CD4-positive, alpha-beta T cell treated with Interleukin-2 at 100 ng/mL for 4 hours (primary cell): ENCODE measurements at regions not wholly inside any gene's neighbourhood (a gene's known extent, or its start where the extent isn't known, plus 50 kb on each side); places are given as distances from the start of the nearest gene placed in this dataset.

Experiments
- DNase-seq: peaks from one replicate; pipeline ENCODE4 v3.0.0-alpha.2; 2020; ENCODE audit warnings: low spot score

- DNase-seq, result no peak
These were observed 2619.6 kb downstream of the PCDH7 start for GRCh38 chr4:33339762-33340161.

- no peak for DNase-seq
These were observed 2620.0 kb downstream of the PCDH7 start for GRCh38 chr4:33340168-33340567.

GRCh38 chr4:33349376-33349775, 2629.2 kb downstream of the PCDH7 start:
- no peak for DNase-seq

GRCh38 chr4:33357121-33357520, 2637.0 kb downstream of the PCDH7 start:
- DNase-seq, result no peak

- DNase-seq, result no peak
These were observed 2649.3 kb downstream of the PCDH7 start for GRCh38 chr4:33369446-33369845.

GRCh38 chr4:33381816-33382215, 2661.6 kb downstream of the PCDH7 start:
- DNase-seq, result no peak

- no peak for DNase-seq
These were observed 2666.6 kb downstream of the PCDH7 start for GRCh38 chr4:33386764-33387163.

GRCh38 chr4:33390976-33391375, 2670.8 kb downstream of the PCDH7 start:
- no peak for DNase-seq

GRCh38 chr4:33395731-33396485, 2675.7 kb downstream of the PCDH7 start:
- no peak for DNase-seq

GRCh38 chr4:33400504-33400903, 2680.3 kb downstream of the PCDH7 start:
- no peak for DNase-seq

GRCh38 chr4:33407496-33407895, 2687.3 kb downstream of the PCDH7 start:
- DNase-seq, result no peak

- no peak for DNase-seq
These were observed 2691.0 kb downstream of the PCDH7 start for GRCh38 chr4:33411182-33411581.

GRCh38 chr4:33421887-33422286, 2701.7 kb downstream of the PCDH7 start:
- DNase-seq, result no peak

- DNase-seq, result no peak
These were observed 2702.5 kb downstream of the PCDH7 start for GRCh38 chr4:33422656-33423055.

GRCh38 chr4:33425936-33426335, 2705.8 kb downstream of the PCDH7 start:
- DNase-seq, result no peak

GRCh38 chr4:33427676-33428075, 2707.5 kb downstream of the PCDH7 start:
- no peak for DNase-seq

GRCh38 chr4:33429971-33430370, 2709.8 kb downstream of the PCDH7 start:
- DNase-seq, result no peak

- DNase-seq, result no peak
These were observed 2717.2 kb downstream of the PCDH7 start for GRCh38 chr4:33437406-33437805.

GRCh38 chr4:33446953-33447352, 2726.8 kb downstream of the PCDH7 start:
- no peak for DNase-seq

- DNase-seq, result no peak
These were observed 2728.8 kb downstream of the PCDH7 start for GRCh38 chr4:33448948-33449347.

- no peak for DNase-seq
These were observed 2733.3 kb downstream of the PCDH7 start for GRCh38 chr4:33453436-33453835.

- no peak for DNase-seq
These were observed 2733.7 kb downstream of the PCDH7 start for GRCh38 chr4:33453916-33454315.

GRCh38 chr4:33465565-33465964, 2745.4 kb downstream of the PCDH7 start:
- DNase-seq, result no peak

GRCh38 chr4:33467291-33467690, 2747.1 kb downstream of the PCDH7 start:
- DNase-seq, result no peak
